HepG2 (cell line): ENCODE measurements at regions not wholly inside any gene's neighbourhood (a gene's known extent, or its start where the extent isn't known, plus 50 kb on each side); places are given as distances from the start of the nearest gene placed in this dataset.

ENCODE experiments used
- ATAC-seq: fragments of 200-7000 bp; cut with Tn5 transposase; 3 replicates; pipeline ENCODE4 v1.9.1; 2020; ENCODE audit warnings: mild to moderate bottlenecking, moderate library complexity
- BruUV-seq: library from RNA; stranded (reverse); fragments of 400-500 nt; replicated peaks from 2 replicates; lab custom pipeline; 2021; lab: Mats Ljungman, UMichigan
- CTCF ChIA-PET: fragments of 300-600 bp; formaldehyde crosslinking; extraction: SDS; loops from one replicate; lab custom pipeline; 2021; ENCODE audit warnings: low total read pairs, inconsistent platforms, low intra/inter-chr PET ratio; lab: Yijun Ruan, JAX
- POLR2A ChIA-PET: fragments of 350-600 bp; sonication (Branson Sonifier 250); formaldehyde crosslinking; loops from one replicate; lab custom pipeline; 2020; ENCODE audit warnings: antibody characterized with exemption, inconsistent platforms; lab: Yijun Ruan, JAX
- DNase-seq: peaks from one replicate; pipeline ENCODE4 v3.0.0-alpha.2; 2015; ENCODE audit warnings: low spot score
- FAIRE-seq: peaks from 3 replicates; lab custom pipeline; 2011; peaks lifted over from hg19 to GRCh38; lab: Jason Lieb, UNC
- H2AFZ ChIP-seq: one replicate; pipeline ENCODE4 v1.6.1; 2011; ENCODE audit warnings: low read length, inconsistent platforms
- H3K27ac ChIP-seq: fragments of 300-600 bp; 3 replicates; pipeline ENCODE4 v1.8.0; 2011; ENCODE audit warnings: mixed run types, mild to moderate bottlenecking, mixed read lengths, low read length, inconsistent platforms; ENCODE audit not compliant: insufficient read depth; ENCODE audit errors: extremely low read length
- H3K27me3 ChIP-seq, 2 experiments: fragments of 200-600 bp in 1 of 2; 2 replicates in 1 of 2; 3 replicates in 1 of 2; pipeline versions ENCODE4 v1.6.0 to v1.8.0; 2011; ENCODE audit warnings: low read length in 2 of 2, mild to moderate bottlenecking in 2 of 2, moderate library complexity in 2 of 2, inconsistent platforms in 1 of 2; ENCODE audit not compliant: insufficient read depth in 2 of 2, control insufficient read depth in 1 of 2
- H3K36me3 ChIP-seq, 2 experiments: fragments of 200-600 bp in 1 of 2; replicated peaks in 1 of 2; 2 replicates in 1 of 2; 3 replicates in 1 of 2; pipeline versions ENCODE4 v1.5.1 to v1.8.0; 2011; ENCODE audit warnings: low read length in 2 of 2, inconsistent platforms in 1 of 2; ENCODE audit not compliant: insufficient read depth in 2 of 2, control insufficient read depth in 1 of 2
- H3K4me1 ChIP-seq: 2 replicates; pipeline ENCODE4 v1.5.1; 2012; ENCODE audit warnings: low read length, inconsistent platforms; ENCODE audit not compliant: insufficient read depth
- H3K4me2 ChIP-seq: 2 replicates; pipeline ENCODE4 v1.6.0; 2011; ENCODE audit warnings: low read depth, low read length, inconsistent platforms
- H3K4me3 ChIP-seq, 3 experiments: fragments of 200-600 bp in 1 of 3; sonication (generic), shearing (Covaris generic) in 1 of 3; replicated peaks in 1 of 3; 2 replicates each; pipeline ENCODE4 v1.5.1; 2011 to 2016; ENCODE audit warnings: low read length in 3 of 3, inconsistent platforms in 2 of 3, low read depth in 2 of 3, mild to moderate bottlenecking in 2 of 3, control low read depth in 1 of 3, mixed read lengths in 1 of 3; ENCODE audit not compliant: insufficient read depth in 1 of 3
- H3K79me2 ChIP-seq: one replicate; pipeline ENCODE4 v1.6.1; 2011; ENCODE audit warnings: low read length, inconsistent platforms; ENCODE audit not compliant: insufficient read depth
- H3K9ac ChIP-seq: 2 replicates; pipeline ENCODE4 v1.6.0; 2011; ENCODE audit warnings: mild to moderate bottlenecking, low read depth, low read length, inconsistent platforms; ENCODE audit not compliant: insufficient read depth
- H3K9me3 ChIP-seq: 2 replicates; pipeline ENCODE4 v1.5.1; 2012; ENCODE audit warnings: mild to moderate bottlenecking, low read length
- H4K20me1 ChIP-seq: 2 replicates; pipeline ENCODE4 v1.6.0; 2011; ENCODE audit warnings: inconsistent platforms, mild to moderate bottlenecking, low read length, moderate library complexity; ENCODE audit not compliant: insufficient read depth
- AGO2 ChIP-seq: fragments of 200-400 bp; formaldehyde crosslinking; optimal IDR thresholded peaks from 2 replicates; pipeline ENCODE3; 2017; ENCODE audit warnings: mild to moderate bottlenecking, low read depth, low read length, moderate library complexity
- CREM ChIP-seq, 2 experiments: sonication (generic) in 1 of 2; formaldehyde crosslinking in 1 of 2; IDR thresholded peaks; 2 replicates each; pipeline versions ENCODE4 v1.4.0 to v1.6.1; 2016 to 2020; ENCODE audit warnings: antibody characterized with exemption in 1 of 2, mild to moderate bottlenecking in 1 of 2, missing genetic modification reagents in 1 of 2
- EEA1 ChIP-seq: sonication (generic); formaldehyde crosslinking; IDR thresholded peaks from 2 replicates; pipeline ENCODE4 v1.5.1; 2020; ENCODE audit warnings: mild to moderate bottlenecking, missing genetic modification reagents, borderline replicate concordance
- MAF1 ChIP-seq: sonication (generic); formaldehyde crosslinking; IDR thresholded peaks from 2 replicates; pipeline ENCODE4 v1.5.0; 2020; ENCODE audit warnings: missing genetic modification reagents, borderline replicate concordance
- MAFF ChIP-seq: IDR thresholded peaks from 2 replicates; pipeline ENCODE4 v1.6.1; 2011; ENCODE audit warnings: low read depth, low read length, improper control_type of control experiment
- MTF1 ChIP-seq: sonication (generic); formaldehyde crosslinking; IDR thresholded peaks from 2 replicates; pipeline ENCODE4 v1.5.0; 2020; ENCODE audit warnings: missing genetic modification reagents
- NFE2L2 ChIP-seq: fragments of 150-350 bp; IDR thresholded peaks from 2 replicates; pipeline ENCODE4 v1.6.1; 2014; ENCODE audit warnings: low read length
- NKX3-1 ChIP-seq: sonication (generic); formaldehyde crosslinking; IDR thresholded peaks from 2 replicates; pipeline ENCODE4 v1.5.0; 2020; ENCODE audit warnings: missing genetic modification reagents
- RCOR2 ChIP-seq: IDR thresholded peaks from 2 replicates; pipeline ENCODE4 v1.6.1; 2016; ENCODE audit warnings: missing biosample characterization, missing genetic modification reagents
- RORA ChIP-seq: sonication (generic); formaldehyde crosslinking; IDR thresholded peaks from 2 replicates; pipeline ENCODE4 v1.5.0; 2020; ENCODE audit warnings: mild to moderate bottlenecking, missing genetic modification reagents, moderate library complexity
- SAP130 ChIP-seq: IDR thresholded peaks from 2 replicates; pipeline ENCODE4 v1.6.1; 2016; ENCODE audit warnings: low read depth
- TGIF2 ChIP-seq: IDR thresholded peaks from 2 replicates; pipeline ENCODE4 v1.6.1; 2016; ENCODE audit warnings: control low read depth, missing compliant biosample characterization
- U2AF2 ChIP-seq: fragments of 200-400 bp; formaldehyde crosslinking; IDR thresholded peaks from 2 replicates; pipeline ENCODE4 v1.6.1; 2017; ENCODE audit warnings: low read depth, mild to moderate bottlenecking, low read length
- YY1 ChIP-seq: IDR thresholded peaks from 2 replicates; pipeline ENCODE4 v1.6.1; 2011; ENCODE audit warnings: low read length, low read depth, moderate library complexity, mild to moderate bottlenecking; ENCODE audit not compliant: insufficient read depth, insufficient replicate concordance
- ZNF772 ChIP-seq: sonication (generic); formaldehyde crosslinking; IDR thresholded peaks from 2 replicates; pipeline ENCODE4 v1.5.0; 2020; ENCODE audit warnings: mild to moderate bottlenecking, missing genetic modification reagents
- ZSCAN22 ChIP-seq: sonication (generic); formaldehyde crosslinking; IDR thresholded peaks from 2 replicates; pipeline ENCODE4 v1.4.0; 2020; ENCODE audit warnings: mild to moderate bottlenecking, missing genetic modification reagents
- WGBS: methylation state at CpG from one replicate; pipeline ENCODE4 v1.1.6; 2017; ENCODE audit warnings: low lambda C conversion rate; 5-methylcytosine and 5-hydroxymethylcytosine counted together
- in situ Hi-C: cut with HindIII; loops from 2 replicates; pipeline ENCODE4 v1.10.0; 2017; ENCODE audit warnings: low pct_unique_long_range_greater_than_20kb; ENCODE audit not compliant: extremely low pct_ligation_motif_present
- intact Hi-C: fragments of 100-400 bp; cut with micrococcal nuclease; formaldehyde crosslinking; loops from one replicate; pipeline ENCODE4 v1.10.0; 2022; ENCODE audit not compliant: unreplicated experiment
- TF ChIP-seq, protein P1 (sequence below): sonication (generic); formaldehyde crosslinking; IDR thresholded peaks from 2 replicates; pipeline ENCODE4 v1.4.0; 2020; ENCODE audit warnings: low read depth, missing genetic modification reagents

DNA sequence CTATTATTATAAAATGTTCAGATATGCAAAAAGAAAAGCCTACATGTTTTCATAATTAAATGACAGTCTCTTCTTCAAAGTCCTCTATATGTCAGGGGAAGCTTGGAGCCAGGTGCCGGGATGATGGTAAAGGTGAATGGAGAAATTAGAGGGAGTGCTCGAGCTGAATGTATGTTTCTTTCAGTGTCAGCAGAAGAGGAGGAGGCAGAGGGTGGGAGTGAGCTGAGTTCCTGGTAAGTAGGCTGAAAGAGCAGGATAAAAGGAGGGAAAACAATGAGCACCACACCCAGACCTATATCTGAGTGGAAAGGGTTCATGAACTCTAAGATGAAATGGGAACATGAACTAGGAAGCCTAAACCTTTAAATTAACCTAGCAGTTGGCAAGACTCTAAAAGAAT is 307.6 kb upstream of the NBEA start:
- H4K20me1 ChIP-seq = no peaks in the 10 kb centered on the region
- H3K9me3 ChIP-seq = no peaks in the 10 kb centered on the region
- no peak overlapping the region for H2AFZ ChIP-seq
- FAIRE-seq (no peak), DNase-seq (no peak), ATAC-seq (no peak)
- H3K4me2 ChIP-seq = no peak overlapping the region
- TF ChIP-seq EEA1 (CRISPR knock-in tag) (no peak), TGIF2 (CRISPR knock-in tag) (no peak), CREM (IDR thresholded peaks at IDR 0.05) (no peak), CREM (CRISPR knock-in tag; IDR thresholded peaks at IDR 0.05) (no peak), MTF1 (CRISPR knock-in tag) (no peak), MAF1 (CRISPR knock-in tag) (no peak), ZSCAN22 (CRISPR knock-in tag) (no peak), SAP130 (no peak), YY1 (no peak), MAFF (no peak), NFE2L2 (no peak), RCOR2 (no peak), ZNF772 (CRISPR knock-in tag) (no peak), NKX3-1 (CRISPR knock-in tag) (no peak), U2AF2 (no peak), RORA (no peak), AGO2 (no peak)
- TF ChIP-seq, protein P1, sequence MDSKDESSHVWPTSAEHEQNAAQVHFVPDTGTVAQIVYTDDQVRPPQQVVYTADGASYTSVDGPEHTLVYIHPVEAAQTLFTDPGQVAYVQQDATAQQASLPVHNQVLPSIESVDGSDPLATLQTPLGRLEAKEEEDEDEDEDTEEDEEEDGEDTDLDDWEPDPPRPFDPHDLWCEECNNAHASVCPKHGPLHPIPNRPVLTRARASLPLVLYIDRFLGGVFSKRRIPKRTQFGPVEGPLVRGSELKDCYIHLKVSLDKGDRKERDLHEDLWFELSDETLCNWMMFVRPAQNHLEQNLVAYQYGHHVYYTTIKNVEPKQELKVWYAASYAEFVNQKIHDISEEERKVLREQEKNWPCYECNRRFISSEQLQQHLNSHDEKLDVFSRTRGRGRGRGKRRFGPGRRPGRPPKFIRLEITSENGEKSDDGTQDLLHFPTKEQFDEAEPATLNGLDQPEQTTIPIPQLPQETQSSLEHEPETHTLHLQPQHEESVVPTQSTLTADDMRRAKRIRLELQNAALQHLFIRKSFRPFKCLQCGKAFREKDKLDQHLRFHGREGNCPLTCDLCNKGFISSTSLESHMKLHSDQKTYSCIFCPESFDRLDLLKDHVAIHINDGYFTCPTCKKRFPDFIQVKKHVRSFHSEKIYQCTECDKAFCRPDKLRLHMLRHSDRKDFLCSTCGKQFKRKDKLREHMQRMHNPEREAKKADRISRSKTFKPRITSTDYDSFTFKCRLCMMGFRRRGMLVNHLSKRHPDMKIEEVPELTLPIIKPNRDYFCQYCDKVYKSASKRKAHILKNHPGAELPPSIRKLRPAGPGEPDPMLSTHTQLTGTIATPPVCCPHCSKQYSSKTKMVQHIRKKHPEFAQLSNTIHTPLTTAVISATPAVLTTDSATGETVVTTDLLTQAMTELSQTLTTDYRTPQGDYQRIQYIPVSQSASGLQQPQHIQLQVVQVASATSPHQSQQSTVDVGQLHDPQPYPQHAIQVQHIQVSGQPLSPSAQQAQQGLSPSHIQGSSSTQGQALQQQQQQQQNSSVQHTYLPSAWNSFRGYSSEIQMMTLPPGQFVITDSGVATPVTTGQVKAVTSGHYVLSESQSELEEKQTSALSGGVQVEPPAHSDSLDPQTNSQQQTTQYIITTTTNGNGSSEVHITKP (CRISPR knock-in tag) = no peak
- ChIA-PET POLR2A (no interaction called here), CTCF (no interaction called here)
- no peaks in the 10 kb centered on the region for H3K36me3 ChIP-seq
- WGBS = 4% methylated on average over 2 of the region's 2 CpGs
- no peak overlapping the region for H3K27ac ChIP-seq
- BruUV-seq = no TSS peak
- intact Hi-C loops = no loop called here
- in situ Hi-C loops = no loop called here
- H3K4me1 ChIP-seq = no peaks in the 10 kb centered on the region
- no peak overlapping the region for H3K4me3 ChIP-seq
- H3K79me2 ChIP-seq = no peaks in the 10 kb centered on the region
- no peaks in the 10 kb centered on the region for H3K27me3 ChIP-seq
- no peak overlapping the region for H3K9ac ChIP-seq
